Stimulated activated CD4-positive, alpha-beta T cell treated with anti-CD3 and anti-CD28 coated beads, Interleukin-1b, Interleukin-23, amount 100 ng/mL, for 24 hours (primary cell): ENCODE measurements at regions not wholly inside any gene's neighbourhood (a gene's known extent, or its start where the extent isn't known, plus 50 kb on each side); places are given as distances from the start of the nearest gene placed in this dataset.

ENCODE experiments used
- DNase-seq, 4 experiments: peaks; one replicate each; pipeline ENCODE4 v3.0.0-alpha.2; 2020; ENCODE audit warnings: low read depth in 4 of 4, low spot score in 1 of 4

DNA sequence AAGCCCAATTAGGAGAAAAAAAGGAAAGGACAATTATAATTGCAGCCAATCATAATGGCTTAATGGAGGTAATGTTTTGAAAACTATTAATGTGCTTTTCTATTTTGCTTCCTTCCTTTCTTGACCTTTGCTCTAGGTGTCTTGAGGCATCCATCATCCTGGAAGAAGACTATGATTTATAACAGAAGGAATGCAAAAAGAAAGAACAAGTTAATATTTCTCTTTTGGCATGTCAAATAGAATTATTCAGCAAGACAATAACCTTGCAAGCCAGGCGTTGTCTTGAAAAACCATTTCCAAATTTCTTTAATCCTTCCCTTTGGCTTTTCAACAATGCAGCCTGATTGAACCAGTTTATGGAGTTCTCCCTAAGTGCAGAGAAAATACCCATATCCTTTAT, 107.7 kb upstream of the USP24 start:
- DNase-seq = no peak

- no peak for DNase-seq
These were observed 106.8 kb upstream of the USP24 start for GRCh38 chr1:55321942-55322341.

- DNase-seq = no peak
These were observed 105.7 kb upstream of the USP24 start for GRCh38 chr1:55320891-55321290.

GRCh38 chr1:55318116-55318817, 103.1 kb upstream of the USP24 start:
- DNase-seq = no peak

DNA sequence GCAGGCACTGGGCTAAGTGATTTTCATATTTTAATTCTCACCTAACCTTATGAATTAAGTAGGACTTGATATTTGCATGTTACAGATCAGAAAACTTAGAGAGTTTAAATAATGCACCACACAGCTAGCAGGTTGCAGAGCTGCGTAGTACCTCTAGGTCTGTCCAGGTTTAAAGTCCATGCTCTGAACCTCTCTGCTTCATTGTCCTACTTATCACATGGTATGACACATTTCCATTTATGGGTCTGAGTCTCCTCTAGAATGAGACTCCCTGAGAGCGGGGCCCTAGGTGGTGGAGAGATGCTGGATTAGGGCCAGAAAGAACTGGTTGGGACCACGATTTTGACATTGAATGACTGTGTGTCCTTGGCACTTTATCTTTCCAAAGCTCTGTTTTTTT, 102.5 kb upstream of the USP24 start:
- no peak for DNase-seq

DNA sequence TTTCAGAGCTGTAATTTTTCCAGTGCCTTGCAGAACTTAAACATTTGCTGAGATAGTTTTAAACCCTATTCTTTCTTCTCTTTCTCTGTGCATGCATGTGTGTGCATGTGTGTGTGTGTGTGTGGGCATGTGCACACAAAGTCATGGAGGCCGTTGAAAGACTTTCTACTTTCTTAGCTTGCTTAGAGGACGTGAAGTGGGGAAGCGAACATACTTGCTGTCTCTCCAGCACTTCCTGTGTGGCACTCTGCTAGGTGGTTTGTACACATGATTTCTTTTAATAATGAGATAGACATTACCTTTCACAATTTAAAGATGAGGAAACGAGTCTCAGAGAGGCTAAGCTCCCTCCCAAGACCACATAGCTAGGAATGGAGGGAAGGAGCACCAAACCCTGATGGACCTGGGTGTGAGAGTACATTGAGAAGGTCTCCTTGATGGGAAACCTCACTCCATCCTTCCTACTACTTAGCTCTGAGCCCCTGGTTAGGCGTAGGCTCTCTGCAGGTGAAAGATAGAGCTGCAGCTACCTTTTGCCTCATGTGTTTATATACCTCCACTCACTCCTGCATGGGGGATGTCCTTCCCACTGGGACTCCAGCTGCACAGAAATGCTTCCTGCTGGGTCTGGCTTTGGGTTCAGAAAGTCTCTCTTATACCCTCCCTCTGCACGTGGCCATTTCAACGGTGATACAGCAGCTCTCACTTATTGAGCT, 101.9 kb upstream of the USP24 start:
- no peak for DNase-seq

DNA sequence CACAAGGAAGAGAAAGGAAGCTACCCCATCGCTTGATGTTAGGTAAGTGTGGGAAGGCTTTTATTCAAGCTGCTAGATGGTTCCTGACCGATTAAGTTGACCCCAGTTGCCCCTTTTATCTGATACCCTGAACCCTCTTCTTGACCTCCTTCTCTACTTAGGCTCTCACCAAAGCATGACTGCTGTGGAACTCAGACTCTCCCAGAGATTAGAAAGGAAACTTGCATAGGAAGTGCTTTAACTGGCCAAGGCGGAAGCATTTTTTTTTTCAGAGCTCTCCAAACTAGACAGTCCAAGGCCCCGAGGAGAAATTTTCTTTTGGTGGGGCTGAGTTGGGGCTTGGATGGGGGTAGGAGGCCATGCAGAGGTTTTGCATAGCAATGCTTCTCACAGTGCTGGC, 101.3 kb upstream of the USP24 start:
- DNase-seq = no peak

- DNase-seq = no peak
These were observed 100.4 kb upstream of the USP24 start for GRCh38 chr1:55315552-55315951.

DNA sequence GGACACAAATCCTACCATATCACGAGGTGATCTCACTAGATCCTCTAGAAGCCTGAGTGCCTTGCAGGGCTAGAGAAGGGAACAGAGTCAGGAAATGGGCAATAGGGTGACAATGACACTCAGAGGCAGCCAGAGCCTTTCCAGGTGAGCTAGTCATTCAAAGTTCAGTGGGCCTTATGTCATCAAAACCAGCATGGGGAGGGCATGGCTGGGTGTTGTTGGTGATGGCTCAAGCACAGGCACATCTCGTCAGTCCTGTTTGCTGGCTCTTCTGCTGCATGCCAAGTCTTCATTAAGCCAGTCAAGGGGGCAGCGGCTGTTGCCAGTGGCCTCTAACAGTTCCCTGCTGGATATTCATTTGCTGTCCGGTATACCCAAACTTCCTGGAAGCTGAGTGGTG, 99.6 kb upstream of the USP24 start:
- DNase-seq = no peak

DNA sequence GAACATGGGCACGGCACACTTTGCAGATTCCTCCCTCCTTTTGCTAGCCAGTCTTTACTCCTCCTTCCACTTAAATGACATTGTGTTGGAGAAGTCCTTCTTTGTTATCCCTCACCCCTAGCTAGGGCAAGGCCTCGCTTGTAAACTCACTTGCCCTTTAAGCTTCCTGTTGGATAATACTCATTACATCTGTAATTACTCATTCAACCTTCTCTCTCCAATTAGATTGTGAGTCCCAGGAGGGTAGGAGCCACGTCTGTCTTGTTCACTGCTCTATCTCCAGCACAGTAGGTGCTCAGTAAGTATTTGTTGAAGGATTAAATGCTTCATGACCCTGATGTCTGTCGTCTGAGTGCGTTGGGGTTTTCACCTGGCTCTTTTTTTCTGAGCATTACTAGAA, 98.7 kb upstream of the USP24 start:
- DNase-seq = no peak

GRCh38 chr1:55311979-55312378, 96.8 kb upstream of the USP24 start:
- DNase-seq = no peak

DNA sequence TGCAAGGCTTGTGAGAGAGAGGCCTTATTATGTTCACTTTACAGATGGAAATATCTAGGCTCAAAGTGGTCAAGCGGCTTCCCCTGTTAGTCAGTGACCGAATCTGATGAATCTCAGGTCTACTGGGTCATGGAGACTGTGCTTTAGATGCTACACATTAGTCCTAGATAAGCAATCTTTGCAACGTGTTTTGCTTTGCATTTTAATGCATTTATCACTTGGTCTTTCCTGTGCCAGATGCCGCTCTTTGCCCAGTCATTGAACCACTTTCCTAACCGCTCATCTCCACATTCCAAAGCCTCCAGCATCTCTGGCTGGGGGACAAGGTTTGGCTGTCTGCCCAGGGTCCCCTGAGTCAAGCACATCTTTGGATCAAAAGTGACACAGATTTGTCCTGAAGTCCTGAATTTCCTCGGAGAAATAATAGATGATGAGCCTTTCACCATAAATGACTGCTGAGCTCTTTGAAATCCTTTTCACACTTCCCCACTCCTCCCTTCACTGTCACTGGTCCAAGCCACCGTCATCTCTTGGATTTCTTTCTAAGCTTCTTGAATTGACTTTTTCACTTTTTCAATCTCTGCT, 96.0 kb upstream of the USP24 start:
- DNase-seq = no peak

GRCh38 chr1:55310505-55310971, 95.4 kb upstream of the USP24 start:
- DNase-seq = no peak

GRCh38 chr1:55309786-55310504, 94.8 kb upstream of the USP24 start:
- DNase-seq = no peak

- no peak for DNase-seq
These were observed 93.9 kb upstream of the USP24 start for GRCh38 chr1:55309053-55309452.

GRCh38 chr1:55305735-55306134, 90.6 kb upstream of the USP24 start:
- DNase-seq = no peak

DNA sequence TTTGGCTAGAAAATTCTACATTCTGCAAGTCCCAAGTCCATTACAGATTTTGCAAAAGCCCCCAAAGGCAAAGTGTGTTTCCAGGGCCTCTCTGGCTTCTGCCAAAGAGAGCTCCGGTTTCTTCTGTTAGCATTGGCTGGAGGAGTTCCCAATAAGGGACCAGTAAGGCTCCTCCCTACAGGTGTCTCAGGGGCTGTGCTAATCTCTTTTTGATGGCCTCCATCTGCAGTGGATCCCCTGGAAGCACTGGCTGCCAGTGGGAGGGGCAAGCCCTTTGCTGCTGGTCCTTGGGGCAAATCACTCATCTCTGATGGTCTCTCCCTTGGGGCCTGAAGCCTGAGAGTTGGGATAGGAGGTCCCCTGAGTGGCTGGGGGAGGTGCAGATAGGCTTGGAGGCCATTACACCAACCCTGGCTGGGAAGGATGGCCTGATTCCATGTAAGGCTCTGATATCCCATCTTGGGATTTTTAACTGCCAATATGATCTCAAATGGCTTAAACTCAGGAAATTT, 89.1 kb upstream of the USP24 start:
- no peak for DNase-seq

DNA sequence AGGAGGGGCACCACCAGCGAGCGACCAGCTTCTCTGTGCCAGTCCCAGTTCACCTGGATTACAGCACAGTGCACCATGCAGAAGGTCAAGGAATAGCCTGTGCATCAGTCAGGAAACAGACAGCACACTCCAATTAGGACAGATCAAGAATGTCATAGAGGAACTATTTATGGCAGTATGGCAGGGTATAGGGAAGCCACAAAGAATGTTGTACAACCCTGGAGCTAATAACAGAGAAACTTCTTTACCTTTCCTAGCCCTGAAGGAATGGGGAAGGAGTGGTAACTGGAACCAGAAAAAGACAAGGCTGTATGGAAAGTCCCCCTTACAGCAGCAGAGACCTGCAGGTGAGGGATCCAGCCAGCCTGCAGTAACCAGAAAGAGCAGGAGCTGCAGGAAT, 87.8 kb upstream of the USP24 start:
- DNase-seq = no peak

DNA sequence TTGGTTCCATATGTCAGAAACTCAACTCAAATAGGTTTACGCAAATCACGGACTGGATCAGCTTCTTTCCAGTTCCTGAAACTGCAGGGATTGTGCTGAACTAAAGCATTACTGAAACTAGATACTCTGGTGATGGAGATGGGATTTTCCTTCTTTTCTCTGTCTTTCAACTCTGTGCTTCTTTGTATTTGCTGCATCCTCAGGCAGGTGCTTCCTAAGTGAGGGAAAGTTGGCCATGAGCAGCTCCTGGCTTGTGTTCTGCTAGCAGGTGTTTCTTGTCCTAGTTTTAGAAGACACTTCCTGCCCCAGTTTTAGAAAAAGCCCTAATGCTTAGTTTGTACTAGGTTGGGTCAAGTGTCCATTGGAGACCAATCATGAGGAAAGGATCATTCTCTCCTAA, 86.7 kb upstream of the USP24 start:
- DNase-seq = no peak

GRCh38 chr1:55300975-55301374, 85.8 kb upstream of the USP24 start:
- no peak for DNase-seq

- no peak for DNase-seq
These were observed 83.2 kb upstream of the USP24 start for GRCh38 chr1:55298167-55298894.
